Stimulated activated CD4-positive, alpha-beta T cell treated with anti-CD3 and anti-CD28 coated beads, Interleukin-2, amount 100 ng/mL, for 48 hours (primary cell): ENCODE measurements at regions not wholly inside any gene's neighbourhood (a gene's known extent, or its start where the extent isn't known, plus 50 kb on each side); places are given as distances from the start of the nearest gene placed in this dataset.

Experiments used
- DNase-seq, 2 donors: peaks; one replicate each; pipeline ENCODE4 v3.0.0-alpha.2; 2020

DNA sequence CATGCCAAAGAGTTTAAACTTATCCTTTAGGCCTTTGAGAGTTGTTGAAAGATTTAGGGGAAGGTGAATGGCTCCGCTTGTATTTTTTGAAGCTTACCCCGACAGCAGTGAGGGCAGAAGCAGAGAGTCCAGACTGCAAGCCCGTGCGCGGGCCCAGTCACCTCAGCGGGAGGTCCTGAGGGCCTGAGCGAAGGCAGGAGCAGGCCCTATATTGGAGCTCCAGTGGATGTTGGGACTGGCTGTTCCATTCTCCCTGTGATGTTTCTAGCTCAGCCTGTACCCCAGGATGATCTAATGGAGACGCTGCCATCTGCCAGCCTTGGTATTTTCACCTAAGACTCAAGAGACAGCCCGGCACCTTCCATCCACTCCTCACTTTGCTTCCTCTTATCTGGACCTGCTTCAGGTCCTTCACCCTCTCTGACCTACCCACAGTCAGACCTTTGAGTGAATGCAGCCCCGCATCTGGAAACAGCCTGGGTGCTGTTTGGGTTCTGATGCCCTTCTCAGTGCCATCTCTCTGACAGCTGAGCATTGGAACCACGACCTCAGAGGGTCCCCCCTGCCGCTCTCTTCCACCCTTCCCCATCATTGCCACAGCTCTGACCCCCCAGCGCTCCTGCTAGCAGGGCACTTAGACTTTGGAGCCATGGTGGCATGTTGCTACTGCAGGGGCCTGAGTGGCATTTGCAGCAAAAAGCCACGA lies 628.2 kb upstream of the CADM1 start:
- no peak for DNase-seq

DNA sequence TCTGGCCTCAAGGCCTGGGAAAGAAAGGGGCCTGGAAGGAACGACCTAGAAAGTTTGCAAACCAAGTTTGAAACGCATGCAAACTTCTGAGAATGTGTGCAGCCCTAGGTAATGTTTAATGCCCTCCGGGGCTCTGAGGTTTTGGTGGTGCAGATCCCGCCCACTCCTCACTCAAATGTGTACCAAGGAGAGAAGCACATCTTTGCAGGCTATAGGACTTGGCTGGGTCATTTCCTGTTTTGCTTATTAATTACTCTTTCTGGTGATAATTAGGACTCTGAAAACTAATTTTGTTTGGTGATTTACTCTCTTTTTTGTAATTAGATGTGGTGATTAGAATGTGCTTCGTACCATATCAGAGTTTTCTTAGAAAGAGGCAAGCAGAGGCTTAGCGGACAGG lies 625.9 kb upstream of the CADM1 start:
- no peak for DNase-seq

DNA sequence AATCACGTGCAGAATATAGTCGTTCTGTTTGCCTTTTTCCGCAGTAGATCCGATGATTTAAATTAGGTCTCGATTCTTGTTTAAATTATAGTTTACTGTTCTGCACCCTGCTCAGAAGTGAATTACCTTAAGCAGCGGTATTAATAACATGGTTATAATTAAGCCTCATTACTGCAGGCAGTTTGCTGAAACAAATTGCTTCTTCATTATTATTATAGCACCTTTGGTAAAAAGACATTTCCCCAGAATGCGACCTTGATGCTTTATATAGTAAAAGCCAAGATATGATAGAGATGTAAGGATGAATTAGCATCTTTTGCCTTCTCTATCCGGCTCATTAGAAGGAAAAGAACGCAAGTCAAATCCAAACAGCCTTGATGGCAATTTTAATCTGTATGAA lies 625.2 kb upstream of the CADM1 start:
- DNase-seq: no peak

DNA sequence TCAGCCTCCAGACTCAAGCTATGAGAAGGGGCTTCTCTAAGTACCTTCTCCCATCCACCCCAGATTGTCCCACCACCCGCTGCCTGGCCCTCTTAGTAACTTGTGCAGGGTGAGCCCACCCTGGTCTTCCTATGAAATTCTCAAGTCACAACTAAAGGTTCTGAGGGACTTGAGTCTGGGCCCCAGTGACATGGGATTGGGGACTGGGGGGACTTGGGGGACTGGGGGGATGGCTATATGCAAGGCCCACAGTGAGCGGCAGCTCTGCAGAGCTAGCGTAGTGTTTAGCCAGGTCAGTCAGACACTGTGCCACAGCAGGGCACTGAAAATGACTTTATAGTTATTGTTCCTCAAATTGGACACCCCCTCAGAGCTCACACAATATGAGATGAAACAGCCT lies 622.3 kb upstream of the CADM1 start:
- no peak for DNase-seq

DNA sequence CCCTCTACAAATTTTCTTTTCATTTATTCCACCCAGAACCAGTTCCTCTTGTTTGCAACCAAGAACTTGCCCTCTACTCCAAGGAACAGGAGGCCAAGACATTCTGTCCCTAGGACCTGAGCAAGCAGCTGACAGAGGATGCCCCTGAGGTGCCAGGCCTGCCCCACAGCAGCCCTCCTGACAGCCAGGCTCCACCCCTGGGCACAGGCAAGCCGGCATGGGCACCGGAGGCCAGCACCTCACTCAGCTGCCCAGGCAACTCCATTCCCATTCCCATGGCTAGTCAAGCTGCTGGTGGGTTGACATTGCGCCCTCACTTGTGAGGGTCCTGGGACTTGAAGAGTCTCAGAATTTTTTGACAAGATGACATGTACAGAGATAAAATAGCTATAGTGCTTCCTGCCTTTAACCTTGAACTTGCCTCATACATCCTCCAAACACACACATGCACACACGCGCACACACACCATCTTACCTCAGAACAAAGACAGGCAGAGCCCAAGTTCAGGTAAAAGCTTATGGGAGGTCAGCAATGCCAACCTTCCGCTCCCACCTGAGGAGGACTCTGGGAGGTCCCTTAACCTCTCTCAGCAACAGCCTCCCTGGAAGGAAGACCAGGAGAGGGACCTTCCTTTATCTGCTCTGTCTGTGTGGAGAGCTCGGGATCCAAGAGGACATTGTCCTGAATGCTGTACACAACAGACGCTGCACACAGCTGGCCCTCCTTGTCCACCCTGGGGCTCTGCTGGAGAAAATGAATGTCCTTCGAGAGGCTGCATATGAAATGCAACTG lies 620.9 kb upstream of the CADM1 start:
- DNase-seq: no peak

DNA sequence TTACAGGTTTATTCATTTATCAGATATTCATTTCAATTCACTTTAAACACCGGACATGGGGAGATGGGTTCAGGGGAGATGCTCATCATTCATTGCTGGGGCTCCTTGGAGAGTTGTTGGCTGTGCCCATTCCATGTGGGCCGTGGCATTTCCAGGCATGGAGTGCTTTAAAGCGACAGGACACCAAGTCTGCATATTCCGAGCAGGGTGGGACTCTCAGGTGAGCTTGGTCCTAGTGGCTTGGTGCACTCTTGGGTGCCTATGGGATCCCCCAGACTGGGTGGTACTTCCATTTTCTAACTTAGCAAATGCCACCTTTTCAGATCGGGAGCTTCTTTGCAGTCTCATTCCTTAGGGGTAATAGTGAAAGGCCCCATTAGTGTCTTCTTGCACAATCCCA lies 619.5 kb upstream of the CADM1 start:
- no peak for DNase-seq

DNA sequence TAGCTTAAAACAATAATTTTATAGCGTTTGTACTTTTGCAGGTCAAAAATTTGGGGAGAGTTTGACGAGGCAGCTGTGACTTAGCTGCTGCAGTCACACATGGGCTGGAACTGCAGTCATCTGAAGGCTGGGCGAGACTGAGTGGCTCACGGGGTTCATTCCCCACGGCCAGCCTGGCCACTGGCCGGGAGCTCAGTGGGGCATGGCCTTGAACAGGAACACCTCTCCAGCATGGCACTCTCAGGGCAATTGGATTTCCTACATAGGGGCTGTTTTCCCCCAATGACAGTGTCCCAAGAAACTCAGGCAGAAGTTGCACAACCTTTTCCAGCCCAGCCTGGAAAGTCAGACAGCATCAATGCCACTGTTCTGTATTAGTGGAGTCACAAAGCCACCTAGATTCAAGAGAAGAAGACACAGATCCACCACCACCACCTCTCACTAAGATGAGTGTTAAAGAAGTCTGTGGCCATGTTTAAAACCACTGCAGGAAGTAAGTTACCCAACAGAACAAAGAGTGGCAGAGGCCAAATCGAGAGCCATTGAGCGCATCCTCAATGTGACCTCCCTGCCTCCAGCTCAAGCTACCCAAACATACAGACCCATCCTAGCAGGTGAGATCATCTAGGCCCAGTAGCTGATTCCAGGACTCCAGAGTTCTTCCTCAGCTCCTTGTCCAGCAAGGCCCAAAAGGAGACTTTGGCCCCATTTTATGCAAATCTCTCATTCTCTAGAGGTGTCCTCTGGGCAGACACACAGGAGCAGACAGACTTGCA lies 618.7 kb upstream of the CADM1 start:
- no peak for DNase-seq

DNA sequence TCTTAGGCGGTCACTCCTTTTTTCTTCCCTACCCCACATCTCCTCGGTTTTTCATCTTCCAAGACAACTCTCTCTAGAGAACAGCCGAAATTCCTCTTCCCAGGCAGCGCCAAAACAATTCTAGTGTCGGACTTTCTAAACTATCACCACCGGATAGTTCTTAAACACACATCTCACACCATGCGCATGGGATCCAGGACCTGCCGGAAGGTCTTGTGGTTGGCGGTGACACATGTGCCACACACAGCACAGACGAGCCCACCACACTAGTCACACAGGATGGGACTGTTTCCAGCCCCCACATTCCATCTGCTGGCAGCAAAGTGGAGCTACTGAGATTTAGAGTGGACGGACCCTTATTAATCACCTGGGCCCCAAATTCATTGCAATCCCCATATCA lies 614.9 kb upstream of the CADM1 start:
- no peak for DNase-seq

DNA sequence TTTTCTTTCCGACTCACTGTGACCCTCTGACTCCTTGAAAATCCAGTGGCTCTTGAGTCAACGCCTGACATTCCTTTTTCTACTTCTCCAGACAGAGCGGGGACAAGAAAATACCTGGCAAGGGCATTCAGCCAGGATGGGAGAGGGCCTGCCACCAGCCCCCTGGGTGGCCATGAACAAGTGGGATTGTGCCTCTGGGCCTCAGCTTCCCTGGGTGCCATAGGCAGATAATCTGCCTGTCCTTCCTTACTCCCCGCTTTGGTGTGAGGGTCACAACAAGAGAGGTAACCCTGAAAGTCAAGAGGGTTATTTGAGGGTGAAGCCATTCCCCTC lies 613.9 kb upstream of the CADM1 start:
- DNase-seq: no peak

DNA sequence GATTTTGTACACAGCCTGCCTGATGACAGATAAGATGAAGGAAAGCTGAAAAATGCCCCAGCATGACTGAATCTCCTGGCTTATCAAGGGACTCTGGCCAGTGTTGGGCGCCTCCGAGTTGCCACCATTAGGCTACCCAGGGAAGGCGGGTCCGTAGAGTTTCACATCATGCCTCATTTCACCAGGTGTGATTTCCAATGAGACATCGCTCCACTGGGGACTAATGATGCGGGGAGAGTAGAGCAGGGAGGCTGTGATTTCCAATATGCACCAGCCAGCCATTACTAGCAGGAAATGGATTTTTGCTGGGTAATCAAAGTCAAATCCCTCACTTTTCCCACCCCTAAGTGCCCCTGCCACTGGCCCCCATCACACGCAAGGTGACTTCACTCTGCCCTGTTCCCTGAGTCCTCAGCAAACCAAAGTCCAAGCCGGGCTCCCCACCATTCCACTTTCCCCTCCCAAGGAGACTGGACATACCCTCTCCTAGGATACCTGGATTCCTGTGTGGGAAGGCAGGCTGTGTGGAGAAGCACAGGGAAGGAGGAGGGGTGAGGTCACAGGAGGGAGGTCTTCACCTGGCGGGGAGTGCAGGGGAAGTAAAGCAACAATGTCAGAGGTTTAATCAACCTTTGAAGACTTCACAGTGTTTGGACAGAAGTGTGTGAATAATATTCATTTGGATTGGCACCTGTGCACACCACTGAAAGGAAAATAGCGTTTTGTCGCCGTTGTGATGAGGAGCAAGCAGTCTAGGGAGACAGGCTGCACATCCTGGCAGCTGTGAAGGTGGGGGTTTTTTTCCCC lies 613.3 kb upstream of the CADM1 start:
- no peak for DNase-seq

DNA sequence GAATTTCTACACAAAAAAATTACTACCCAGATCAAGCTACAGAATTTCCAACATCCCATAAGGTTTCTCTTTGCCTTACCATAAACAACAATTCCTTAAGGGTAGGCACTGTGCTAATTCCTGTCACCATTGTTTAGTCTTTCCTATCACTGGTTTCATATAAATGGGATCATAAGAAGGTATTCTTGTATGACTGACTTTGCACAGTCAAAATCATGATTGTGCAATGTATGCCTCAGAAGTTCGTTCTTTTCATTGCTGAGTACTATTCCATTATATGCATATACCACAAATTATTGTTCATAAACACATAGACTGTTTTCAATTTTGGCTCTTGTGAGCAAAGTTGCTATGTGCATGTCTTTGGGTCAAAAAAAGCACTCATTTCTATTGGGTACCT lies 611.6 kb upstream of the CADM1 start:
- DNase-seq: no peak

DNA sequence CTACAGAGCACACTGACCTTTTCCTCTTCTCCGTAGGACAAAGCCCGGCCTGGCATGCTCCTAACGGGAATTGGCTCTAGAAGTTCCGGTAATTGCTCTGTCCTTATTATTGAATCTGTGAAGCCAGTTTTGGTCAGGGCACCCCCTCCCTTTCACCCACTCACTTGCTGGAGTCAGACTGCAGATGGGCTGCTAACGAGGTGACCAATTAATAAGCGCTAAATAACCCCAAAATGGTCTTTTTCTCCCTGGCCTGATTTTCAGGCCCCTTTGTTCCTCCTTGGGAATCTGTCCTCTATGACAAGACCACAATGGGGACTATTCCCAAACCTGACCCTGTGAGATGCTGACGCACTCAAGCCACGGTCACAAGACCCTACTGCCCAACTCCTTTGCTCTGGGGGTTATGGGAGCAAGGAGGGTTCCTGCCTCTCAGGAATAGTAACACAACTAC lies 610.0 kb upstream of the CADM1 start:
- DNase-seq: no peak

DNA sequence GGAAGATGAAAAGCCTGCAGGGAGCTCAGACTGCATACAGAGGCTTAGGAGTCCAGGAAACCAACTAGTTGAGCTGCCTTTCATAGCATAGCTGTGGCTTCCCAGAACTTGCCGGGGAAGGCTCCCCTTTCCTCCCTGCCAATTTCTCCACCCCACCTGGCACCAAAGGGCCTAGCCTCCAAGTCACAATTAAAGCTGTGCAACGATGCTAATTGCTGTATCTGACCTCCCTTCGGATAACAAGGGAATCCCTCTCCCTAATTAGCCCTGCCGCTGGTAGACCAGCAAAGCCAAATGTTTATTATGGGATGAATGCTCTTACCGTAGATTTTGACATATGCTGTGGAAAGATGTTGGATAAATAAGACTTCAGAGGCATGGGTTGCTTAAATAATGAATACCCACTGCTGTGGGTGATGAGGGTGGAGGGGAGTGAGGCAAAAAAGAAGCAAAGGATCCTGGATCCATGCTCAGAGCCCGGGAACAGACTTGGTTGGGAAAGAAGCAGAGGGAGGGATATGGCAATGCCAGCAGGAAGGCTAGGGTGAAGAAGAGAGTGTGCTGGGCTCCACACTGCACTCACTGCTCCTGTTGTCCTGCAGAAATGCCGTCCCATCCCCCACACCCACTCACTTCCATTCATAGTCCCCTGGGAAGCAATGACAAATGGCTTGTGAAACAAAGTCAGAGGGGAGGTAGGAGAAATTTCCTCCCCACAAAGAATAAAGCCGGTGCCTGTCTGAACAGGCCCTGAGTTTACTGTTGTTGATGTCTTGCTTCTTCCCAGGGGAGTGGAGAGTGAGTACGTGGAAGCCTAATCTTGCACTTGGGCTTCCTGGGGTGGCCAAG lies 608.1 kb upstream of the CADM1 start:
- no peak for DNase-seq

DNA sequence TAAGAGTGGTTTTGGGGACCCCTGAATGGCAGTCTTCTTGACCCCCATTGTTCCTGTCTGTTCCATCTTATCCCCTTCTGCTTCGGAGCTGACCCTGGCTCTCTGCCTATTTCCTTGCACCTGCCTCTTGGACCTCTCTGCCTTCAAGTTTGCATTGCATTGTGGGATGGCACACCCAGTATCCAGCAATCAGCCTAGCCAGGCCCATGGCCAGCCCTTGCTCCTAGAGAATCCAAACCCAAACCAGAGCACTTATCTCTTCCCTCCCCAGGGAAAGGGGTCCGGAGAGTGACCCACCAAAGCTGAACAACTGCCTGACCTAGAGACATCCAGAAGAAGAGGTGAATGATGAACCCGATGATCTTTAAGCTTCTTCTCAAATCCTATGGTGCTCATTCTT lies 607.3 kb upstream of the CADM1 start:
- DNase-seq: no peak

DNA sequence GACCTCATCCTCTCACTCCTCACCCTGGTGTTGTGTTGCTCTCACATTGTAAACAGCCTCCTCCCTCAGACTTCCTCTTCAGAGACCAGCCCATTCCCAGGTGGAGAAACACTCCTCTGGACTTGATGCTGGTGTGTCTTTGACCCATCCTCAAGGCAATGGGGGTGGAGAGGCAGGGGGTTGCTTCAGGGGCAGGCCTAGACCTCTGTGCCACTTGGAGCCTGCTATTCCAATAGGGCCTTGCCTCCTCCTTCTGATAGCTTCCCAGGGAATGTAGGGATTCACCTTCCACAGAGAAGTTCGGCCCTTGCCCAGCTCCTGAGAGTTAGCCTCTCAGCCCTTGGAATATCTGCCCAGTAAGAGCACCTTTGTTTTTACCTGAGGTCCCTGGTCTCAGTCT lies 606.6 kb upstream of the CADM1 start:
- DNase-seq: no peak

DNA sequence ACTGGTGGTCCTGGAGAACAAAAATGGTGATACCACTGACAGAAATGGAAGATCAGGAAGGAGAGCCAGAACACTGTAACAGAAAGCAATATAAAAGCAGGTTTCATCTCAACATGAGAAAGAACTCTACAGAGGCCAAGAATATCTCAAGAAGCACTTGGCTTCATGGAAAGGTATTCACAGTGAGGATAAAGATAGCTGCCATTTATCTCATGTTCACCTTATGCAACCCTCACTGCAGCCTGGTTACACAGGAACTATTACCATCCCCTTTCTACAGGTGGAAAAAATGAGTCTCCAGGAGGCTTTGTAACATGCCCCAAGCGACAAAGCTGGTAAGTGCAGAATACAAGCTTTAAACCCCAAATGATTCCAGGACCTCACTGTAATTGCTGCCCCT lies 606.1 kb upstream of the CADM1 start:
- DNase-seq: no peak

DNA sequence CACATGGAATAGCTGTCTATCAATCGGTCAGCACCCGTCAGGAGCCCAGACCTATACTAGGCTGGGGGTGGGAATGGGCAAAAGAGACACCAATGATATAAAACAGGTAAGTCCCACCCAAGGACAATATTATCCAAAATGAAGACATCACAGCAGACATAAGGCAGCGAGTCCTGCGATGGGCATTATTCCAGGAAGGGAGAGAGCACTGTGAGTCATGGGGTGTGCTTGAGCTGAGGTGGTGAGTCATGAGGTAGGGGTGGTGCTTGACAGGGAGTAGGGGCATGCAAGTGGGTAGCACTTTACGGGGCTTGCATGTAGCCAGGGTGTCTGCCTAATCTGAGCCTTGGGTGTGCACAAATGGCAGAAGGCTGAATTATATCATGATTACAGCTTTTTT lies 605.0 kb upstream of the CADM1 start:
- DNase-seq: no peak

DNA sequence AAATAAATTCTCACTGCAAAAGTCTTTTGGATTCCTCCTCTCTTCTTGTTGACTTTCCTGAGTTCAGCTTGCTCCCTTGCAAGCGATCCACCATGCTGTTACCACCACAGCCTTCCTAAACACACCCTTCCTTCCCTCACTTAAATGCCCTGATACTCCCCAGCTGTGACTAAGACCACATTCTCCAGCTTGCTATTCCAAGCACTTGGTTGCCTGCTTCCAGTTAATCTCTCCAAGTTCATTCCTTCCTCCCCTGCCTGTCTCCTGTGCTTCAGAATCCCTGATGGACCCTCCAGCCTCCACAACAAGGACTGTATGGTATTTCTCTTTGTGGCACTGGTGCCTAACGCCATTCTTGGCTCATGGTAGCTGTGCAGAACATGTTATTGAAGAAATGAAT lies 603.9 kb upstream of the CADM1 start:
- no peak for DNase-seq

DNA sequence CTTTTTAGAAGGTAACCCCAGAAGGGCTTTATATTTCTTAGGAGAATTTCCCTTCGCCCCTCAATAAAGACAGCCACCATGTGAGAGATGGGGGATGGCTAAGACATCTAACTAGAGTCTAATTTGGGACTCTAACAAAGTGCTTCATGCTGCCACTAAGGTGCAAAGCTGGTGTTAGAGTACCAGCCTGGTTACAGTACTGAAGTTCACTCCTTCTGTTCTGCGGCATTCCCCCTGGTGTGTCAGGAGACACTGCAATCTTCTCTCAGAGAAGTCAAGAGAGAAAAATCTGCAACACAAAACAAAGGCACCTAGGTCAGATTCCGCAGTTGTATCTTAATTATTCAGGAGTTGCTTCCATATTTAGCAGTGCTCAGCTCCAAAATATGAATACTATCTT lies 603.0 kb upstream of the CADM1 start:
- no peak for DNase-seq

DNA sequence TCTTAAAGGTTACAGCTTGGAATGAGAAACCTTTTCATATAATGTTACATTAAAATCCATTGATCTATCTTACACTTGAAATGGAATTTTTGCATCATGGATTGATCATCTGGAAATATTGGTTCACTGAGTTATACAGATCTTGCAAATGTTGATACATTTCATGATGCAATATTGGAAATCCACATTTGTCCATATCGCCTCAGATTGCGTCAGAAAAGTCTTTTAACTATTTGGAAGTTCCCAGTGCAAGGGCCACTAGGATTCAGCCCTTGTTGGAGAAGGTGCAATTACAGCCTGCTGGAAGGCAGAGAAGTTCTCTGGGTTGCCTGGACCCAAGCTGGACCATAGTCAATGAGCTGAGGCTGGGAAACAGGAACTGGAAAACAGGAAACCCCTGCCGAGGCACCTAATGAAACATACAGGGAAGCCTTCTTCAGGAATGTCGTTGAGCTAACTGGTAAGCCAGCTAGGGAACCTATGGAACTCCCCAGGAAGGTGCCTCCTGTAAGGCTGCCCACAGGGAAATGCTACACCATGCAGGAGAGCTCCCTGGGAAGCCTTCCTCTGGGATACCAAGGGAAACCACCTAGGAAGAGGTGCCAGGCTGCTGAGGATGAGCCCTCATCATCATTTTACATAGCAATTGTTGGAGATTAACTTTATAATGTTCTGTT lies 600.4 kb upstream of the CADM1 start:
- DNase-seq: no peak

DNA sequence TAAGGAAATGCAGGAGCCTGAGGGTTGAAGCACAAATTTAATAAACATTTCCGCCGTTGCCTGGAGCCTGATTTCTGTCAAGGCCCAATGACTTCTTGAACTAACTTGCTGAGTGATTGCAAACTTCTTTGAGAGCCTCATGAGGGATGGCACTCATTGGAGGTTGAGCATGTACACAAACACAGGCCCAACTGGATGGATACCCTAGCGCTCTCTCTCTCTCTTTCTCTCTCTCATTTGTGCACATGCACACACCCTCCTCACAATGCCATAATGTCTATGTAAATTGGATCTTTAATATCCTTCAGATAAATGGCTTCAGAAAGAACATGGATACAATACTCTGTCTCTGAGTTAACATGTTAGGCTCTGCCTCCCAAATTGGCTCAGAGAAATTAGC lies 597.7 kb upstream of the CADM1 start:
- no peak for DNase-seq

DNA sequence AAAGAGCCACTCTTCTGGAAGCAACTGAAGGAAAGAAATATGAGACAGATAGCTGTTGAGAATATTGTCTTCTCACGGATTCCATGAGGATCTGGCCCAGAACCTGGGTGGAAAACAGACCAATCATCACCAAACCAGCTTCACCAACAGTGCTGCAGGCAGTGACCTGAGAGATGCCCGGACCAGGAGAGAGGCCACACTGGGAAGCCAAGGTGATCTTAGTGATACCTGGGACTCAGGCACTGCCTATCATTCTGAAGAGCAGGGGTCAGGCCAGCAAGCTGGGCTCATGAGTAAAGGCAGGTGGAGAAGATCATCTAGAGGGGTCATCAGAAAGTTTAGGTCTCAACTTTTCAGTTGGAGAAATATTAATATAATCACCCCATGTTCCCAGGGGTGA lies 595.8 kb upstream of the CADM1 start:
- no peak for DNase-seq
